ENCODE measurements at regions not wholly inside any gene's neighbourhood (a gene's known extent, or its start where the extent isn't known, plus 50 kb on each side); places are given as distances from the start of the nearest gene placed in this dataset.

- no peak overlapping the region for H3K27ac Mint-ChIP-seq (ENCODE audit: unreplicated experiment)
- TF ChIP-seq, protein P1, sequence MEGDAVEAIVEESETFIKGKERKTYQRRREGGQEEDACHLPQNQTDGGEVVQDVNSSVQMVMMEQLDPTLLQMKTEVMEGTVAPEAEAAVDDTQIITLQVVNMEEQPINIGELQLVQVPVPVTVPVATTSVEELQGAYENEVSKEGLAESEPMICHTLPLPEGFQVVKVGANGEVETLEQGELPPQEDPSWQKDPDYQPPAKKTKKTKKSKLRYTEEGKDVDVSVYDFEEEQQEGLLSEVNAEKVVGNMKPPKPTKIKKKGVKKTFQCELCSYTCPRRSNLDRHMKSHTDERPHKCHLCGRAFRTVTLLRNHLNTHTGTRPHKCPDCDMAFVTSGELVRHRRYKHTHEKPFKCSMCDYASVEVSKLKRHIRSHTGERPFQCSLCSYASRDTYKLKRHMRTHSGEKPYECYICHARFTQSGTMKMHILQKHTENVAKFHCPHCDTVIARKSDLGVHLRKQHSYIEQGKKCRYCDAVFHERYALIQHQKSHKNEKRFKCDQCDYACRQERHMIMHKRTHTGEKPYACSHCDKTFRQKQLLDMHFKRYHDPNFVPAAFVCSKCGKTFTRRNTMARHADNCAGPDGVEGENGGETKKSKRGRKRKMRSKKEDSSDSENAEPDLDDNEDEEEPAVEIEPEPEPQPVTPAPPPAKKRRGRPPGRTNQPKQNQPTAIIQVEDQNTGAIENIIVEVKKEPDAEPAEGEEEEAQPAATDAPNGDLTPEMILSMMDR (IDR thresholded peaks at IDR 0.05; ENCODE audit: unreplicated experiment): no peak
- no peaks in the 10 kb centered on the region for H3K9me3 Mint-ChIP-seq (ENCODE audit: unreplicated experiment)
Observed at GRCh38 chr2:60127191-60127590, 426.3 kb downstream of the BCL11A start.

DNA sequence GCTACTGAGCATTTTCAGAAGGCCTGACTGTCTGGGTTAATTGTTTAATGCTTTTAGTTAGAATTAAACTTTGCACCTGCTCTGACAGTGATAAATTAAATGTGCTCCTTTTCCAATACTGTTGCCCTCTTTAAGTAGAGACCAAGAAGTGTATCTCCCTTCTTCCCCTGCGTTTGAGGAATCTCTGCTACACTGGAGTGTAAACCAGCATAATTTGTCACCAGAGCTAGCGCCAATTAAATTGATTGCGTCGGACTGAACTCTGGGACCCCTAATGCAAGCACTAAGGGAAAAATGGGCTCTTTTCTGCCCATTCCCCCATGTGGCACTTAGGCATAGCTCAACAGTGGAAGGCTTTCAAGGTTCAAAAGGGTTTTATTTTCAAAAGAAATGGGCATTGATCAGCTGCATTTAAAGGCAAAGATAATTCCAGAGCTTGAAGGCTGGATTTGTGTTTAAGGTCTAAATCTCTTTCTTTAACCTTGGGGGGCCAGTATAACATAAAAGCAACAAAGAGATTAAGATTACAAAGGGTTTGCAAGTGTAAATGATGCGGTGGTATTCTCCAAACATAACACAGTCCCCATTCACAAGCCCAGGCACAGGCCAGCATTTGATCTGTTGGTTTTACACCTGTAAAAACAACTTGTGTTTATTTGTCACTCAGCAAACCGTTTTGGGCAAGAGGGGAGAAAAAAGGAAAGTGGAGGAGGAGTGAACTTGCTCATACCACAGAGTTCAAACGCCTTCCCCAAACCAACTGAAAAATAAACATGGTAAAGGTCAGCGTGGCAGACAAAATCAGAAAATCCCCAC is 427.6 kb downstream of the BCL11A start:
- Mint-ChIP-seq H3K4me1 (ENCODE audit: unreplicated experiment) (no peaks in the 10 kb centered on the region), H3K4me3 (ENCODE audit: unreplicated experiment) (no peak overlapping the region), H3K36me3 (ENCODE audit: low read depth, unreplicated experiment) (no peaks in the 10 kb centered on the region), H3K27ac (ENCODE audit: unreplicated experiment) (no peak overlapping the region), H3K9me3 (ENCODE audit: unreplicated experiment) (no peaks in the 10 kb centered on the region), H3K27me3 (ENCODE audit: unreplicated experiment) (no peaks in the 10 kb centered on the region)
- TF ChIP-seq, protein P1 (IDR thresholded peaks at IDR 0.05; ENCODE audit: unreplicated experiment): no peak
- DNase-seq (ENCODE audit: low spot score): no peak

More at GRCh38 chr2:60127191-60127590, 426.3 kb downstream of the BCL11A start:
- DNase-seq (ENCODE audit: low spot score): no peak
- Mint-ChIP-seq H3K4me1 (ENCODE audit: unreplicated experiment) (no peaks in the 10 kb centered on the region), H3K36me3 (ENCODE audit: low read depth, unreplicated experiment) (no peaks in the 10 kb centered on the region), H3K4me3 (ENCODE audit: unreplicated experiment) (no peak overlapping the region), H3K27me3 (ENCODE audit: unreplicated experiment) (no peaks in the 10 kb centered on the region)

GRCh38 chr2:60119778-60120177 is 433.7 kb downstream of the BCL11A start:
- Mint-ChIP-seq H3K27ac (ENCODE audit: unreplicated experiment) (no peak overlapping the region), H3K27me3 (ENCODE audit: unreplicated experiment) (no peaks in the 10 kb centered on the region), H3K4me1 (ENCODE audit: unreplicated experiment) (no peaks in the 10 kb centered on the region), H3K9me3 (ENCODE audit: unreplicated experiment) (no peaks in the 10 kb centered on the region), H3K36me3 (ENCODE audit: low read depth, unreplicated experiment) (peaks cover 4% of the 10 kb centered on the region), H3K4me3 (ENCODE audit: unreplicated experiment) (no peak overlapping the region)
- TF ChIP-seq, protein P1 (IDR thresholded peaks at IDR 0.05; ENCODE audit: unreplicated experiment): no peak
- no peak for DNase-seq (ENCODE audit: low spot score)

GRCh38 chr2:60118917-60119316 is 434.5 kb downstream of the BCL11A start:
- Mint-ChIP-seq H3K9me3 (ENCODE audit: unreplicated experiment) (no peaks in the 10 kb centered on the region), H3K4me3 (ENCODE audit: unreplicated experiment) (no peak overlapping the region), H3K36me3 (ENCODE audit: low read depth, unreplicated experiment) (peaks cover 4% of the 10 kb centered on the region), H3K27ac (ENCODE audit: unreplicated experiment) (no peak overlapping the region), H3K4me1 (ENCODE audit: unreplicated experiment) (no peaks in the 10 kb centered on the region), H3K27me3 (ENCODE audit: unreplicated experiment) (no peaks in the 10 kb centered on the region)
- TF ChIP-seq, protein P1 (IDR thresholded peaks at IDR 0.05; ENCODE audit: unreplicated experiment): no peak
- no peak for DNase-seq (ENCODE audit: low spot score)

DNA sequence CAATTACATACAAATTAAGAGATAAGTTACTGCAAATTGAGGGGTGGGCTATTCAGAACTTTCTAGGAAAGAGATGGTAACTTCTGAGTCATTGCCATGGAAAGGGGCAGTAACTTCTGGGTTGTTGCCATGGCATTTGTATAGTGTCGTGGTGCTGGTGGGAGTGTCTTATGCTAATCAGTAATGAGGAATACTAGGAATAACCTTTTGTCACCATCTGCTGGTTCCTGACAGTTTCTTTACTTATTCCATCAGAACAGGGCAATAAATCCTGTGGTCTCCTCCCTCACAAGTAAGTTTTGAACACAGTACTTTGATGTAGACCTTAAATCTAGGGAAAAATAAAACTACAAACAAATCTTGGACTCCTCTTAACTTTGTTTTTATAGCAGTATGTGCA is 435.4 kb downstream of the BCL11A start:
- Mint-ChIP-seq H3K36me3 (ENCODE audit: low read depth, unreplicated experiment) (peaks cover 4% of the 10 kb centered on the region), H3K9me3 (ENCODE audit: unreplicated experiment) (no peaks in the 10 kb centered on the region), H3K27me3 (ENCODE audit: unreplicated experiment) (no peaks in the 10 kb centered on the region), H3K4me3 (ENCODE audit: unreplicated experiment) (no peak overlapping the region), H3K27ac (ENCODE audit: unreplicated experiment) (no peak overlapping the region), H3K4me1 (ENCODE audit: unreplicated experiment) (no peaks in the 10 kb centered on the region)
- no peak for DNase-seq (ENCODE audit: low spot score)
- TF ChIP-seq, protein P1 (IDR thresholded peaks at IDR 0.05; ENCODE audit: unreplicated experiment): no peak
